K562 (cell line): ENCODE measurements at regions not wholly inside any gene's neighbourhood (a gene's known extent, or its start where the extent isn't known, plus 50 kb on each side); places are given as distances from the start of the nearest gene placed in this dataset.

Experiments
- BCL6 ChIP-seq: fragments of 250-450 bp; sonication (Bioruptor Pico); IDR thresholded peaks from 2 replicates; pipeline ENCODE4 v1.4.0; 2020
- GATA2 ChIP-seq: sonication (generic); formaldehyde crosslinking; IDR thresholded peaks from 2 replicates; pipeline ENCODE4 v1.4.0; 2020; ENCODE audit warnings: mild to moderate bottlenecking, missing genetic modification reagents
- GTF2A2 ChIP-seq: IDR thresholded peaks from 2 replicates; pipeline ENCODE4 v1.6.1; 2016; ENCODE audit warnings: mild to moderate bottlenecking, missing genetic modification characterization, missing compliant biosample characterization
- HDAC2 ChIP-seq: fragments of 450-650 bp; IDR thresholded peaks from 2 replicates; pipeline ENCODE4 v1.6.1; 2016; ENCODE audit warnings: mild to moderate bottlenecking
- KHSRP ChIP-seq: fragments of 450-650 bp; IDR thresholded peaks from 2 replicates; pipeline ENCODE4 v1.6.1; 2017
- MAZ ChIP-seq, 2 experiments: fragments of 450-650 bp in 1 of 2; sonication (generic) in 1 of 2; formaldehyde crosslinking; IDR thresholded peaks in 1 of 2; conservative IDR thresholded peaks in 1 of 2; 2 replicates each; pipeline versions ENCODE4 v1.4.0 to v1.5.0; 2020; ENCODE audit warnings: mild to moderate bottlenecking in 1 of 2, missing genetic modification reagents in 1 of 2
- MTA1 ChIP-seq: fragments of 450-650 bp; IDR thresholded peaks from 2 replicates; pipeline ENCODE4 v1.6.1; 2017; ENCODE audit warnings: borderline replicate concordance
- PCBP2 ChIP-seq: fragments of 200-400 bp; formaldehyde crosslinking; IDR thresholded peaks from 2 replicates; pipeline ENCODE4 v1.6.1; 2018; ENCODE audit warnings: low read length, low read depth, mild to moderate bottlenecking, moderate library complexity; ENCODE audit not compliant: poor library complexity, severe bottlenecking
- RAD21 ChIP-seq, 2 experiments: fragments of 250-450 bp in 1 of 2; fragments of 450-650 bp in 1 of 2; sonication (Bioruptor Pico) in 1 of 2; formaldehyde crosslinking in 1 of 2; IDR thresholded peaks in 1 of 2; conservative IDR thresholded peaks in 1 of 2; 2 replicates each; pipeline versions ENCODE4 v1.4.0 to v1.8.0; 2020 to 2022; ENCODE audit warnings: mild to moderate bottlenecking in 2 of 2, moderate library complexity in 1 of 2
- RBBP5 ChIP-seq: fragments of 200-600 bp; sonication (generic); IDR thresholded peaks from 2 replicates; pipeline ENCODE4 v1.6.1; 2012; ENCODE audit warnings: borderline replicate concordance, mild to moderate bottlenecking, low read length, control low read depth, inconsistent platforms; ENCODE audit not compliant: insufficient read depth, poor library complexity, severe bottlenecking
- SMAD1 ChIP-seq: fragments of 150-350 bp; IDR thresholded peaks from 2 replicates; pipeline ENCODE4 v1.6.1; 2014; ENCODE audit warnings: low read length, low read depth; ENCODE audit not compliant: partially characterized antibody
- SP2 ChIP-seq: IDR thresholded peaks from 2 replicates; pipeline ENCODE4 v1.6.1; 2011; ENCODE audit warnings: mild to moderate bottlenecking, low read depth, low read length, moderate library complexity; ENCODE audit not compliant: poor library complexity, severe bottlenecking; ENCODE audit errors: extremely low read depth
- SREBF1 ChIP-seq: fragments of 150-350 bp; IDR thresholded peaks from 2 replicates; pipeline ENCODE4 v1.6.1; 2014; ENCODE audit warnings: antibody characterized with exemption, low read depth, low read length, borderline replicate concordance
- SRF ChIP-seq, 2 experiments: fragments of 250-450, 450-650 bp in 1 of 2; sonication (Bioruptor Pico) in 1 of 2; sonication (generic) in 1 of 2; formaldehyde crosslinking; IDR thresholded peaks; 2 replicates each; pipeline versions ENCODE4 v1.5.0 to v1.5.1; 2020 to 2022; ENCODE audit warnings: mild to moderate bottlenecking in 1 of 2, missing genetic modification reagents in 1 of 2
- XRCC5 ChIP-seq: fragments of 200-400 bp; formaldehyde crosslinking; IDR thresholded peaks from 2 replicates; pipeline ENCODE4 v1.6.1; 2017; ENCODE audit warnings: low read depth, mild to moderate bottlenecking, low read length
- TF ChIP-seq, protein P1 (sequence below): sonication (generic); formaldehyde crosslinking; IDR thresholded peaks from 2 replicates; pipeline ENCODE4 v1.8.0; 2022; ENCODE audit warnings: mild to moderate bottlenecking, missing genetic modification reagents
- TF ChIP-seq, protein P2 (sequence below): fragments of 450-650 bp; IDR thresholded peaks from 2 replicates; pipeline ENCODE4 v1.6.1; 2018; ENCODE audit not compliant: partially characterized antibody
- TF ChIP-seq, protein P3 (sequence below): fragments of 250-450 bp; sonication (Bioruptor Pico); IDR thresholded peaks from 2 replicates; pipeline ENCODE4 v1.8.0; 2021; ENCODE audit warnings: mild to moderate bottlenecking, moderate library complexity
- TF ChIP-seq, protein P4 (sequence below): fragments of 250-450 bp; sonication (Bioruptor Pico); IDR thresholded peaks from 2 replicates; pipeline ENCODE4 v1.8.0; 2022; ENCODE audit warnings: moderate library complexity, mild to moderate bottlenecking, inconsistent platforms

DNA sequence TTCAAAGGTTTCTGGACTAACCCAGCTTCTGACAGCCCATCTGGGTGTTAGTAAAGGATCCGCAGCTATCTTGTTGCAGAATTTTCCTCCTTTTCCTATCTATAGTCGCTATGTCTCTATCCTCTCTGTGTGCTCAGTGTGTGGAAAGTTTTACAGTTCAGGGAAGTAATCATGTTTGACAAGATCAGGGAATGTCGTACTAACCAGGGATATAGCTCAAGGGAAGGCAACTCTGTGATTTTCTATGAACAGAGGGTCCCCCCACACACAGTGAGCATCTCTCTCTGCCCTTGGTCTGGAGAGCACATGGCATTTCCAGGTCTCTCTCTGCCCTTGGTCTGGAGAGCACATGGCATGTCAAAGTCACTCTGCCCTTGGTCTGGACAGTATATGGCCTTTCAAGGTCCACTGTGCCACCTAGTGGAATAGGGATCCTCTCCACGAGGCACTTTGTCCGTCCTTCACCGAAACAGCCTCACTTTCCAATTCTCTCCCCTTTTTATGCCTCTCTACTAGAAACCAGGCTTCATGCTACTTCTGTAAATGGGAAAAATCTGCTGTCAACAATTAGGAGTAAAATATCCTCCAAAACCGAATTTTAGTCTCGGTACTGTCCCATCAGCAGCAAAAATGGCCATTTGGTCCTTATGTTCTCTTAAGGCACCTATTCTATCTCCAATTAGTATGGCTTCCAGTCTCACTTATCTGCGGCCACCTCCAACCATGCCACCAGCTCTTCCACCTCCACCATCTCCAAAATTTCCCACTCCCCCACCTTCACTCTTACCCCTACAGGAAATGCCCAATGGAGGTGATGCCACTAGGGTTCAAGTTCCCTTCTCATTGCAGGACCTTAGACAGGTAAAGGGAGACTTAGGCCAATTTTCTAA is 88.7 kb downstream of the IGLL5 start (continued):
- TF ChIP-seq, protein P1, sequence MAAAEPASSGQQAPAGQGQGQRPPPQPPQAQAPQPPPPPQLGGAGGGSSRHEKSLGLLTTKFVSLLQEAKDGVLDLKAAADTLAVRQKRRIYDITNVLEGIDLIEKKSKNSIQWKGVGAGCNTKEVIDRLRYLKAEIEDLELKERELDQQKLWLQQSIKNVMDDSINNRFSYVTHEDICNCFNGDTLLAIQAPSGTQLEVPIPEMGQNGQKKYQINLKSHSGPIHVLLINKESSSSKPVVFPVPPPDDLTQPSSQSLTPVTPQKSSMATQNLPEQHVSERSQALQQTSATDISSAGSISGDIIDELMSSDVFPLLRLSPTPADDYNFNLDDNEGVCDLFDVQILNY (CRISPR knock-in tag): peak; percentile 90; the same call in 1 of the 2 replicates
- TF ChIP-seq, protein P2, sequence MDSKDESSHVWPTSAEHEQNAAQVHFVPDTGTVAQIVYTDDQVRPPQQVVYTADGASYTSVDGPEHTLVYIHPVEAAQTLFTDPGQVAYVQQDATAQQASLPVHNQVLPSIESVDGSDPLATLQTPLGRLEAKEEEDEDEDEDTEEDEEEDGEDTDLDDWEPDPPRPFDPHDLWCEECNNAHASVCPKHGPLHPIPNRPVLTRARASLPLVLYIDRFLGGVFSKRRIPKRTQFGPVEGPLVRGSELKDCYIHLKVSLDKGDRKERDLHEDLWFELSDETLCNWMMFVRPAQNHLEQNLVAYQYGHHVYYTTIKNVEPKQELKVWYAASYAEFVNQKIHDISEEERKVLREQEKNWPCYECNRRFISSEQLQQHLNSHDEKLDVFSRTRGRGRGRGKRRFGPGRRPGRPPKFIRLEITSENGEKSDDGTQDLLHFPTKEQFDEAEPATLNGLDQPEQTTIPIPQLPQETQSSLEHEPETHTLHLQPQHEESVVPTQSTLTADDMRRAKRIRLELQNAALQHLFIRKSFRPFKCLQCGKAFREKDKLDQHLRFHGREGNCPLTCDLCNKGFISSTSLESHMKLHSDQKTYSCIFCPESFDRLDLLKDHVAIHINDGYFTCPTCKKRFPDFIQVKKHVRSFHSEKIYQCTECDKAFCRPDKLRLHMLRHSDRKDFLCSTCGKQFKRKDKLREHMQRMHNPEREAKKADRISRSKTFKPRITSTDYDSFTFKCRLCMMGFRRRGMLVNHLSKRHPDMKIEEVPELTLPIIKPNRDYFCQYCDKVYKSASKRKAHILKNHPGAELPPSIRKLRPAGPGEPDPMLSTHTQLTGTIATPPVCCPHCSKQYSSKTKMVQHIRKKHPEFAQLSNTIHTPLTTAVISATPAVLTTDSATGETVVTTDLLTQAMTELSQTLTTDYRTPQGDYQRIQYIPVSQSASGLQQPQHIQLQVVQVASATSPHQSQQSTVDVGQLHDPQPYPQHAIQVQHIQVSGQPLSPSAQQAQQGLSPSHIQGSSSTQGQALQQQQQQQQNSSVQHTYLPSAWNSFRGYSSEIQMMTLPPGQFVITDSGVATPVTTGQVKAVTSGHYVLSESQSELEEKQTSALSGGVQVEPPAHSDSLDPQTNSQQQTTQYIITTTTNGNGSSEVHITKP: no peak
- no peak for TF ChIP-seq MAZ (CRISPR knock-in tag; conservative IDR thresholded peaks at IDR 0.05 in 1 of 2, IDR thresholded peaks at IDR 0.05 in 1 of 2)
- no peak for TF ChIP-seq GATA2 (CRISPR knock-in tag)
- no peak for TF ChIP-seq RBBP5
- no peak for TF ChIP-seq RAD21 (CRISPR knock-in tag; conservative IDR thresholded peaks at IDR 0.05 in 1 of 2, IDR thresholded peaks at IDR 0.05 in 1 of 2)
- TF ChIP-seq SREBF1: no peak
- no peak for TF ChIP-seq GTF2A2 (tag)
- no peak for TF ChIP-seq HDAC2
- TF ChIP-seq XRCC5: 0 out of 2 replicates have a peak, but pooled peaks have one; percentile 22
- no peak for TF ChIP-seq BCL6 (CRISPR knock-in tag)
- no peak for TF ChIP-seq PCBP2
- no peak for TF ChIP-seq MTA1
- no peak for TF ChIP-seq SMAD1
- TF ChIP-seq SRF (CRISPR knock-in tag; IDR thresholded peaks at IDR 0.05): no peak
- TF ChIP-seq, protein P3, sequence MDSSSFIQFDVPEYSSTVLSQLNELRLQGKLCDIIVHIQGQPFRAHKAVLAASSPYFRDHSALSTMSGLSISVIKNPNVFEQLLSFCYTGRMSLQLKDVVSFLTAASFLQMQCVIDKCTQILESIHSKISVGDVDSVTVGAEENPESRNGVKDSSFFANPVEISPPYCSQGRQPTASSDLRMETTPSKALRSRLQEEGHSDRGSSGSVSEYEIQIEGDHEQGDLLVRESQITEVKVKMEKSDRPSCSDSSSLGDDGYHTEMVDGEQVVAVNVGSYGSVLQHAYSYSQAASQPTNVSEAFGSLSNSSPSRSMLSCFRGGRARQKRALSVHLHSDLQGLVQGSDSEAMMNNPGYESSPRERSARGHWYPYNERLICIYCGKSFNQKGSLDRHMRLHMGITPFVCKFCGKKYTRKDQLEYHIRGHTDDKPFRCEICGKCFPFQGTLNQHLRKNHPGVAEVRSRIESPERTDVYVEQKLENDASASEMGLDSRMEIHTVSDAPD (CRISPR knock-in tag): no peak
- TF ChIP-seq KHSRP: no peak
- no peak for TF ChIP-seq SP2
- TF ChIP-seq, protein P4, sequence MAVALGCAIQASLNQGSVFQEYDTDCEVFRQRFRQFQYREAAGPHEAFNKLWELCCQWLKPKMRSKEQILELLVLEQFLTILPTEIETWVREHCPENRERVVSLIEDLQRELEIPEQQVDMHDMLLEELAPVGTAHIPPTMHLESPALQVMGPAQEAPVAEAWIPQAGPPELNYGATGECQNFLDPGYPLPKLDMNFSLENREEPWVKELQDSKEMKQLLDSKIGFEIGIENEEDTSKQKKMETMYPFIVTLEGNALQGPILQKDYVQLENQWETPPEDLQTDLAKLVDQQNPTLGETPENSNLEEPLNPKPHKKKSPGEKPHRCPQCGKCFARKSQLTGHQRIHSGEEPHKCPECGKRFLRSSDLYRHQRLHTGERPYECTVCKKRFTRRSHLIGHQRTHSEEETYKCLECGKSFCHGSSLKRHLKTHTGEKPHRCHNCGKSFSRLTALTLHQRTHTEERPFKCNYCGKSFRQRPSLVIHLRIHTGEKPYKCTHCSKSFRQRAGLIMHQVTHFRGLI: no peak
